ENCODE measurements at regions not wholly inside any gene's neighbourhood (a gene's known extent, or its start where the extent isn't known, plus 50 kb on each side); places are given as distances from the start of the nearest gene placed in this dataset.

GRCh38 chr17:33640629-33641028 is 347.5 kb upstream of the ASIC2 start:
- Histone ChIP-seq H3K18ac (ENCODE audit: low read depth, low read length) (no peak overlapping the region), H4K8ac (ENCODE audit: low read depth in 2 of 2, low read length in 2 of 2) (no peak overlapping the region), H3K23ac (ENCODE audit: low read depth, low read length) (no peak overlapping the region), H2BK120ac (ENCODE audit: low read depth, low read length) (no peak overlapping the region), H3K36me3 (ENCODE audit: control insufficient read depth, insufficient read depth, low read length) (no peaks in the 10 kb centered on the region), H3K4me1 (ENCODE audit: control insufficient read depth, insufficient read depth, low read length) (no peaks in the 10 kb centered on the region), H3K56ac (ENCODE audit: extremely low read depth, insufficient read depth, low read length) (no peak overlapping the region), H3K9me3 (ENCODE audit: control insufficient read depth, insufficient read depth, low read length) (no peaks in the 10 kb centered on the region), H2BK5ac (ENCODE audit: low read depth, low read length, poor library complexity, severe bottlenecking) (no peak overlapping the region), H3K4me3 (ENCODE audit: insufficient read depth, low read depth, low read length) (no peak overlapping the region), H3K4me2 (ENCODE audit: low read depth, low read length) (no peak overlapping the region), H2AK9ac (replicated peaks; ENCODE audit: low read depth, low read length, poor library complexity) (no peak overlapping the region), H2BK15ac (ENCODE audit: low read depth, low read length) (no peak overlapping the region), H3K79me1 (ENCODE audit: low read depth in 1 of 2, low read length in 2 of 2) (no peaks in the 10 kb centered on the region), H4K91ac (ENCODE audit: insufficient read depth, low read depth, low read length) (no peak overlapping the region), H3K27me3 (ENCODE audit: control insufficient read depth, insufficient read depth, low read length) (no peaks in the 10 kb centered on the region), H2AK5ac (ENCODE audit: low read depth, low read length) (no peak overlapping the region), H3K4ac (ENCODE audit: low read depth, low read length) (no peak overlapping the region), H3K9ac (ENCODE audit: low read depth, low read length) (no peak overlapping the region), H2AFZ (replicated peaks; ENCODE audit: low read length, poor library complexity) (no peak overlapping the region), H3K9me1 (ENCODE audit: insufficient read depth, low read length) (no peaks in the 10 kb centered on the region), H3K27ac (ENCODE audit: insufficient read depth, low read length) (no peak overlapping the region), H3K14ac (replicated peaks; ENCODE audit: low read depth, low read length) (no peak overlapping the region), H4K20me1 (ENCODE audit: insufficient read depth, low read length) (no peaks in the 10 kb centered on the region), H4K5ac (ENCODE audit: low read depth, low read length) (no peak overlapping the region), H2BK20ac (ENCODE audit: low read depth, low read length) (no peak overlapping the region)
- in situ Hi-C loops (cut with MboI; ENCODE audit: low sequenced_read_pairs) = no loop called here
- 49% methylated on average over 3 of the region's 8 CpGs; no CpG with 5 or more reads in 1 of the 2 experiments for WGBS, 2 experiments (ENCODE audit: extremely low coverage in 2 of 2, insufficient read length in 1 of 2)
- ChIA-PET POLR2A (ENCODE audit: unreplicated experiment) (no interaction called here), CTCF (no interaction called here)
- intact Hi-C loops (cut with micrococcal nuclease) = no loop called here
- ATAC-seq (ENCODE audit: low read depth) (no peak), DNase-seq (no peak)
- dilution Hi-C loops (cut with HindIII; ENCODE audit: low sequenced_read_pairs, unreplicated experiment) = no loop called here
- BruUV-seq (replicated peaks) = no TSS peak
- no peak for TF ChIP-seq CHD1 (IDR thresholded peaks at IDR 0.05; ENCODE audit: low read depth, low read length)
- no peak for TF ChIP-seq MAFK (IDR thresholded peaks at IDR 0.05; ENCODE audit: low read depth, low read length)
- no peak for TF ChIP-seq FOS (IDR thresholded peaks at IDR 0.05; ENCODE audit: low read depth, low read length)
- TF ChIP-seq, protein P1, sequence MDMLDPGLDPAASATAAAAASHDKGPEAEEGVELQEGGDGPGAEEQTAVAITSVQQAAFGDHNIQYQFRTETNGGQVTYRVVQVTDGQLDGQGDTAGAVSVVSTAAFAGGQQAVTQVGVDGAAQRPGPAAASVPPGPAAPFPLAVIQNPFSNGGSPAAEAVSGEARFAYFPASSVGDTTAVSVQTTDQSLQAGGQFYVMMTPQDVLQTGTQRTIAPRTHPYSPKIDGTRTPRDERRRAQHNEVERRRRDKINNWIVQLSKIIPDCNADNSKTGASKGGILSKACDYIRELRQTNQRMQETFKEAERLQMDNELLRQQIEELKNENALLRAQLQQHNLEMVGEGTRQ (IDR thresholded peaks at IDR 0.05; ENCODE audit: low read depth, low read length) = no peak
- TF ChIP-seq, protein P2, sequence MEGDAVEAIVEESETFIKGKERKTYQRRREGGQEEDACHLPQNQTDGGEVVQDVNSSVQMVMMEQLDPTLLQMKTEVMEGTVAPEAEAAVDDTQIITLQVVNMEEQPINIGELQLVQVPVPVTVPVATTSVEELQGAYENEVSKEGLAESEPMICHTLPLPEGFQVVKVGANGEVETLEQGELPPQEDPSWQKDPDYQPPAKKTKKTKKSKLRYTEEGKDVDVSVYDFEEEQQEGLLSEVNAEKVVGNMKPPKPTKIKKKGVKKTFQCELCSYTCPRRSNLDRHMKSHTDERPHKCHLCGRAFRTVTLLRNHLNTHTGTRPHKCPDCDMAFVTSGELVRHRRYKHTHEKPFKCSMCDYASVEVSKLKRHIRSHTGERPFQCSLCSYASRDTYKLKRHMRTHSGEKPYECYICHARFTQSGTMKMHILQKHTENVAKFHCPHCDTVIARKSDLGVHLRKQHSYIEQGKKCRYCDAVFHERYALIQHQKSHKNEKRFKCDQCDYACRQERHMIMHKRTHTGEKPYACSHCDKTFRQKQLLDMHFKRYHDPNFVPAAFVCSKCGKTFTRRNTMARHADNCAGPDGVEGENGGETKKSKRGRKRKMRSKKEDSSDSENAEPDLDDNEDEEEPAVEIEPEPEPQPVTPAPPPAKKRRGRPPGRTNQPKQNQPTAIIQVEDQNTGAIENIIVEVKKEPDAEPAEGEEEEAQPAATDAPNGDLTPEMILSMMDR (conservative IDR thresholded peaks at IDR 0.05; ENCODE audit: low read depth, low read length) = no peak
- no peak for TF ChIP-seq MXI1 (IDR thresholded peaks at IDR 0.05; ENCODE audit: borderline replicate concordance, low read depth, low read length)
- no peak for TF ChIP-seq CEBPB (IDR thresholded peaks at IDR 0.05; ENCODE audit: low read depth, low read length)
- no peak for TF ChIP-seq MAZ (IDR thresholded peaks at IDR 0.05; ENCODE audit: borderline replicate concordance, low read depth, low read length)

All from IMR-90 (cell line).